Left lung (tissue), 4 donors: ENCODE measurements at regions not wholly inside any gene's neighbourhood (a gene's known extent, or its start where the extent isn't known, plus 50 kb on each side); places are given as distances from the start of the nearest gene placed in this dataset.

Experiments used
- ATAC-seq: fragments of 200-7000 bp; cut with Tn5 transposase; one replicate; pipeline ENCODE4 v1.9.1; 2020; ENCODE audit warnings: moderate library complexity
- DNase-seq, 4 donors: peaks; one replicate each; pipeline ENCODE4 v3.0.0-alpha.2; 2013 to 2020
- H3K27ac ChIP-seq, 2 donors: fragments of 200-600 bp; sonication (generic) in 1 of 2; one replicate each; pipeline versions ENCODE4 v1.5.0 to v1.8.0; 2020 to 2021
- H3K27me3 ChIP-seq, 2 donors: fragments of 200-600 bp; sonication (generic) in 1 of 2; one replicate each; pipeline versions ENCODE4 v1.5.0 to v1.8.0; 2020 to 2021
- H3K36me3 ChIP-seq, 2 donors: fragments of 200-600 bp; sonication (generic) in 1 of 2; one replicate each; pipeline versions ENCODE4 v1.5.0 to v1.8.0; 2020 to 2021
- H3K4me1 ChIP-seq, 2 donors: fragments of 200-600 bp; one replicate each; pipeline ENCODE4 v1.8.0; 2021
- H3K4me3 ChIP-seq, 2 donors: fragments of 200-600 bp; sonication (generic) in 1 of 2; one replicate each; pipeline versions ENCODE4 v1.5.0 to v1.8.0; 2020 to 2021; ENCODE audit warnings: mild to moderate bottlenecking in 1 of 2
- H3K9me3 ChIP-seq, 2 donors: fragments of 200-600 bp; sonication (generic) in 1 of 2; one replicate each; pipeline versions ENCODE4 v1.5.0 to v1.8.0; 2020 to 2021
- intact Hi-C, 2 donors: fragments of 100-400 bp; cut with DNase I; formaldehyde crosslinking; loops; one replicate each; pipeline versions ENCODE4 v1.11.2 to v1.14.2; 2022
- TF ChIP-seq, protein P1 (sequence below), 2 donors: fragments of 200-600 bp; sonication (generic) in 1 of 2; IDR thresholded peaks; one replicate each; pipeline versions ENCODE4 v1.5.0 to v1.8.0; 2021; ENCODE audit warnings: antibody characterized with exemption in 2 of 2
- donor health status: DM: no; HTN: yes; CAD: no.
- donor health status: DM: no; HTN: no; CAD: no.

DNA sequence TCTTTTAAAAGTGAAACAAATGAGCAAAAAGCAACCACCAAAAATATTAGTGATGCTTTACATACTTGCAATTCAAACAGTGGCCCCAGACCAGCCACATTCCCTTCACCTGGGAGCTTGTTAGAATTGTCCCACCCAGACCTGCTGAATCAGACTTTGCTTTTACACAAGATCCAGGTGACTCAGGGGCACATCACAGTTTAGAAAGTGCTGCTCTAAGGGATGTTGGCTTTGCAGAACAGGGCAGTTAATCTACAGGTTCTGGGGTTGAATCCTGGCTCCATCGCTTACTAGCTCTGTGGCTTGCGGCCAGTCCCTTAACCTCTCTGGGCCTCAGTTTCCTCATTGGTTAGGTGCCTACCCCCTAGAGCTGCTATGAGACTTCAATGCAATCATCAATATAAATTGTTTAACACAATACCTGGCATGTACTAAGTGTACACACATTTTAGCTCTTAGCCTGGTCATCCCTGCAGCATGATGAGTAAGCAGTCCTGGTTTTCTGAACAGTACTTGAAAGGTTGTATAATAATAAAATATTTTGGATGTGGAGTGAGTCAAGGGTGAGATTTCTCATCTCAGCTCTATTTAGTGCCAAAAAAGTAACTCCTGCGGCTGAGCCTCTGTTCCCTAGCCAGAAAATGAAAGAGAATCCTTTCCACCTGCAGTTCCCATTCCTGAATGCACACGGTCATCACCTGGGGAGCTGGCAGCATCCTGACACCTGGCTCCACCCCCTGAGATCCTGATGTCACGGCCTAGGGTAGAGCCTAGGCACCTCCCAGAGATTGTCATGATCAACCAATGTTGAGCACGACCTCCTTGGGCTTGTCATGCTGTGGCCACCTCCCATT lies 162.7 kb downstream of the ANKRD60 start:
- H3K27ac ChIP-seq, result no peak overlapping the region
- no peaks in the 10 kb centered on the region for H3K36me3 ChIP-seq
- H3K27me3 ChIP-seq, result no peaks in the 10 kb centered on the region
- ATAC-seq (no peak), DNase-seq (no peak)
- no peaks in the 10 kb centered on the region for H3K9me3 ChIP-seq
- H3K4me3 ChIP-seq, result no peak overlapping the region
- intact Hi-C loops, result no loop called here
- TF ChIP-seq, protein P1, sequence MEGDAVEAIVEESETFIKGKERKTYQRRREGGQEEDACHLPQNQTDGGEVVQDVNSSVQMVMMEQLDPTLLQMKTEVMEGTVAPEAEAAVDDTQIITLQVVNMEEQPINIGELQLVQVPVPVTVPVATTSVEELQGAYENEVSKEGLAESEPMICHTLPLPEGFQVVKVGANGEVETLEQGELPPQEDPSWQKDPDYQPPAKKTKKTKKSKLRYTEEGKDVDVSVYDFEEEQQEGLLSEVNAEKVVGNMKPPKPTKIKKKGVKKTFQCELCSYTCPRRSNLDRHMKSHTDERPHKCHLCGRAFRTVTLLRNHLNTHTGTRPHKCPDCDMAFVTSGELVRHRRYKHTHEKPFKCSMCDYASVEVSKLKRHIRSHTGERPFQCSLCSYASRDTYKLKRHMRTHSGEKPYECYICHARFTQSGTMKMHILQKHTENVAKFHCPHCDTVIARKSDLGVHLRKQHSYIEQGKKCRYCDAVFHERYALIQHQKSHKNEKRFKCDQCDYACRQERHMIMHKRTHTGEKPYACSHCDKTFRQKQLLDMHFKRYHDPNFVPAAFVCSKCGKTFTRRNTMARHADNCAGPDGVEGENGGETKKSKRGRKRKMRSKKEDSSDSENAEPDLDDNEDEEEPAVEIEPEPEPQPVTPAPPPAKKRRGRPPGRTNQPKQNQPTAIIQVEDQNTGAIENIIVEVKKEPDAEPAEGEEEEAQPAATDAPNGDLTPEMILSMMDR (IDR thresholded peaks at IDR 0.05), result no peak
- H3K4me1 ChIP-seq, result no peaks in the 10 kb centered on the region

DNA sequence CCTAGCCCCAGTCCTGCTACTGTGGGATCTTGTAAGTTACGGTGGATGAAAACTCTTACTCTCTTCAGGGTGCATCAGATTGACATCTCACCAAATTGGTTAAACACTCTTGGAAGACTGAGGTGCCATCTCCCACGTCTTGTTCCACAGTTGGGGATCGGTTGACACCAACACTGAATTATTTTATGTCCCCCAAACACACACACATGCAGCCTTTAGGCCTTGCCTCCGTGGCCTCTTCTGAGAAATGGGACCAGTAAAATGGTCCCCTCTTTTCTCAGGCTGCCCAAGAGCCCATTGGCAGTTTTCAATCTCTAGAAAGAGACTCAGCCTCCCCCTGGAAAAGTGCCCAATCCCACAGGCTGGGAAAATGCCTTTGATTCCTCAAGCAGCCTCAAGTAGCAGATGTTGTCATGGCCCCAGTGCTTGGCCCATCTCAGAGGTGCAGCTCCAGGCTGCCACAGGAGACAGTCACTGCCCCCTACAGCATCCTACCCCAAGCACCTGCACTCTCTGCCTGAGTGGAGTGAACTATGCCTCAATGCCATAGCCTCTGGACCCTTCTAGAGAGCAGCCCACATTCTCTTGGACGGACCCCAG lies 163.9 kb downstream of the ANKRD60 start:
- H3K9me3 ChIP-seq, result no peaks in the 10 kb centered on the region
- DNase-seq (no peak), ATAC-seq (no peak)
- H3K27ac ChIP-seq, result no peak overlapping the region
- H3K4me3 ChIP-seq, result no peak overlapping the region
- TF ChIP-seq, protein P1 (IDR thresholded peaks at IDR 0.05), result no peak
- intact Hi-C loops, result no loop called here
- H3K4me1 ChIP-seq, result no peaks in the 10 kb centered on the region
- no peaks in the 10 kb centered on the region for H3K27me3 ChIP-seq
- H3K36me3 ChIP-seq, result no peaks in the 10 kb centered on the region

DNA sequence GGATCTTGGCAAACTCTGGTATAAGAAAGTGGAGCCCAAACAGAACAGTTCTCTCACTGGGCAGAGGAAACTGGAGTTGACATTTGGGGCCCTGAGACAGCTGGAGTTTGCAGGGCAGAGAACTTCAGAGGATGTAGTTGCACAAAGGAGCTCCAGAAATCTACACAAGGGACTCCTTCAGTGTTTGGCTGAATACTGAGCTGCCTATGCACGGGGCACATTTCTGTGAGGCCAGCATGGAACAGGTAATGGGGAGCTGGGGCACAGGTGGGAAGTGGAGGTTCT lies 169.3 kb downstream of the ANKRD60 start:
- no peak overlapping the region for H3K4me3 ChIP-seq
- TF ChIP-seq, protein P1 (IDR thresholded peaks at IDR 0.05), result no peak
- H3K4me1 ChIP-seq, result peaks cover 0 to 3% of the 10 kb centered on the region in 2 donors
- peaks cover 0 to 3% of the 10 kb centered on the region in 2 donors for H3K27me3 ChIP-seq
- ATAC-seq (no peak), DNase-seq (no peak)
- H3K27ac ChIP-seq, result no peak overlapping the region
- no peaks in the 10 kb centered on the region for H3K36me3 ChIP-seq
- intact Hi-C loops, result no loop called here
- no peaks in the 10 kb centered on the region for H3K9me3 ChIP-seq

DNA sequence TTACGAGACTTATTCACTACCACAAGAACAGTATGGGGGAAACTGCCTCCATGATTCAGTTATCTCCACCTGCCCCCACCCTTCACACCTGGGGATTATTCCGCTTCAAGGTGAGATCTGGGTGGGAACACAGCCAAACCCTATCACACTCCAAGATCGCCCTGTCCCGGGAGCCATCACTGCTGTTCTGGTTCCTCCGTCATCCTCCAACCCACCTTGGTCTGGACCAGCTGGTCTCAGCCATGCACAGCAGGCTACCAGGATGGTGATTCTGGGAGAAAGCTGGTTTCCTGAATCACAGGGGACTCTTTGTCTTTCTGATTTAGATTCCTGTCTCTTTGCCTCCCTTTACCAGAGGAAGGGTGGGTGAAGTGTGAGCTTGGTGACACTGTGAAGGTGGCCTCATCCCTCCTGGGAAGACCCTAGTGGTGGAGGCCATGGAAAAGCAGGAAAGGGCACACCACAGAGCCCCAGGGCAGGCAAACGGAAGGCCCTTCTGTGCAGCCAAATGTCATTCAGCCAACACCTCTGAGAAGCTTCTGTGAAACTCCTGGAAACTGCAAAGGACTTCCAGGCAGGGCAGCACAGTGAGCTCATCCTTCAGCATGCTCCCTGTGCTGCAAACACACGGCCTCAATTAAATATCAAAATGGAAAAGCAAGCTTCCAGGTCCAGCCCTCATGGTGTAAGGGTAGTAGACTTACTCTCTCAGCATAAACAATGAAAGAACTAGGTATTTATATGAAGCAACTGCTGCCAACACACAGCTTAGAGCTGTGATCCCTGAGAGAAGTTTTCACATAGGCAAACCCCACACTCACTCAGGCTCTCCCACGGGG lies 169.8 kb downstream of the ANKRD60 start:
- ATAC-seq (no peak), DNase-seq (no peak)
- Histone ChIP-seq H3K4me3 (no peak overlapping the region), H3K27ac (no peak overlapping the region), H3K4me1 (peaks cover 0 to 3% of the 10 kb centered on the region in 2 donors), H3K36me3 (no peaks in the 10 kb centered on the region), H3K9me3 (no peaks in the 10 kb centered on the region), H3K27me3 (peaks cover 0 to 3% of the 10 kb centered on the region in 2 donors)
- TF ChIP-seq, protein P1 (IDR thresholded peaks at IDR 0.05), result no peak
- intact Hi-C loops, result no loop called here
